ENCODE measurements at regions not wholly inside any gene's neighbourhood (a gene's known extent, or its start where the extent isn't known, plus 50 kb on each side); places are given as distances from the start of the nearest gene placed in this dataset.

DNA sequence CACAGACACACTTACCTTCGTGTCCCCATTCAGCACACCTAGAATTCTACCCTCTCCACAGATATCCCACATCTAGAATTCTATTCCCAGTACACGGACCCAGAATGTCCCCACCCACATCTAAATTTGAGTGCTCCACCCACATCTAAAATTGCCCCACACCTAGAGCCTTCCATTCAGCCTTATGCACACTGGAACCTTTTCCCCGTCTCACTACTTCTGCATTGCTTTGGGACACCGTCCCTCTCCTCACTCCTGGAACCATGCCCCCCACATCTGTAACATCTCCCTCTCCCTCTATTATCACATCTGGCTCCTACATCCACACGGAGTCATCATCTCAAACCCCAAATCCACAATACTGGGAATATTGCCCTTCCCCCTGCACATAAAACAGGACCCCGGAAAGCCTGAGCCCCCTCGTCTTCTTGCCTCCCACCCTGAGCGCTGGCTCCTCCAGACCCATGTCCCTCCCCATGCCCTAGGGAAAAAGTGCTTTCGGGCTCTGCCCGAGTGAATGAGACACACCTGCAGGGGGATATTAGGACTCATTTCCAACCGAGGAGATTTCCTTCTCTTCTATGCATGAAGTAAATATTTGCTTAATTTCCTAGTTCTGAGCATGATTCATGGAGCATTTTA is 125.8 kb upstream of the UNC5B start:
- no peak for TF ChIP-seq POLR2AphosphoS5 (IDR thresholded peaks at IDR 0.05; ENCODE audit: low read depth, low read length)
- no peak for TF ChIP-seq TAF1 (IDR thresholded peaks at IDR 0.05; ENCODE audit: borderline replicate concordance, insufficient read depth, low read length)

All from PFSK-1 (cell line).